Smooth muscle cell (in vitro differentiated cells): ENCODE measurements at regions not wholly inside any gene's neighbourhood (a gene's known extent, or its start where the extent isn't known, plus 50 kb on each side); places are given as distances from the start of the nearest gene placed in this dataset.

Experiments used
- DNase-seq: peaks from one replicate; lab custom pipeline; 2025; ENCODE audit not compliant: unreplicated experiment; lab: John Stamatoyannopoulos, UW
- H2AFZ ChIP-seq: fragments of 200-600 bp; sonication (generic); 2 replicates; pipeline ENCODE4 v1.6.0; 2016; ENCODE audit warnings: antibody characterized with exemption, low read depth, mild to moderate bottlenecking
- H3F3A ChIP-seq: fragments of 200-600 bp; sonication (generic); 2 replicates; pipeline ENCODE4 v1.6.0; 2017; ENCODE audit warnings: antibody characterized with exemption, low read depth
- H3K27ac ChIP-seq: fragments of 200-600 bp; sonication (generic); 2 replicates; pipeline ENCODE4 v1.5.1; 2016; ENCODE audit warnings: low read depth, mild to moderate bottlenecking
- H3K27me3 ChIP-seq: fragments of 200-600 bp; sonication (generic); 2 replicates; pipeline ENCODE4 v1.6.1; 2016; ENCODE audit warnings: low read depth, mild to moderate bottlenecking
- H3K36me3 ChIP-seq: fragments of 200-600 bp; sonication (generic); 2 replicates; pipeline ENCODE4 v1.5.1; 2016; ENCODE audit warnings: low read depth
- H3K4me1 ChIP-seq: fragments of 200-600 bp; sonication (generic); 2 replicates; pipeline ENCODE4 v1.5.1; 2016; ENCODE audit warnings: low read depth
- H3K4me2 ChIP-seq: fragments of 200-600 bp; sonication (generic); 2 replicates; pipeline ENCODE4 v1.6.0; 2016; ENCODE audit warnings: mild to moderate bottlenecking
- H3K4me3 ChIP-seq: fragments of 200-600 bp; sonication (generic); 2 replicates; pipeline ENCODE4 v1.5.1; 2016; ENCODE audit warnings: mild to moderate bottlenecking
- H3K79me2 ChIP-seq: fragments of 200-600 bp; sonication (generic); 2 replicates; pipeline ENCODE4 v1.6.0; 2016; ENCODE audit warnings: low read depth, mild to moderate bottlenecking
- H3K9ac ChIP-seq: fragments of 200-600 bp; sonication (generic); 2 replicates; pipeline ENCODE4 v1.6.0; 2016; ENCODE audit warnings: low read depth
- H3K9me3 ChIP-seq: fragments of 200-600 bp; sonication (generic); replicated peaks from 2 replicates; pipeline ENCODE4 v1.5.1; 2016; ENCODE audit warnings: low read depth
- H4K20me1 ChIP-seq: fragments of 200-600 bp; sonication (generic); 2 replicates; pipeline ENCODE4 v1.6.0; 2016; ENCODE audit warnings: low read depth
- CTCF ChIP-seq: fragments of 200-600 bp; sonication (generic); IDR thresholded peaks from 2 replicates; pipeline ENCODE4 v1.5.1; 2017; ENCODE audit warnings: borderline replicate concordance, mild to moderate bottlenecking, antibody characterized with exemption; ENCODE audit not compliant: insufficient read depth, poor library complexity, severe bottlenecking
- WGBS: methylation state at CpG from one replicate; pipeline ENCODE4 v1.1.7; 2016; ENCODE audit warnings: low lambda C conversion rate; 5-methylcytosine and 5-hydroxymethylcytosine counted together

- Histone ChIP-seq H4K20me1 (no peaks in the 10 kb centered on the region), H3K27ac (no peak overlapping the region), H3K27me3 (no peaks in the 10 kb centered on the region)
These were observed 166.3 kb downstream of the C1D start for GRCh38 chr2:67896476-67896875.

GRCh38 chr2:67898595-67898994 lies 164.2 kb downstream of the C1D start:
- Histone ChIP-seq H3K27me3 (no peaks in the 10 kb centered on the region), H3K9ac (no peak overlapping the region), H3K27ac (no peak overlapping the region), H3K79me2 (no peaks in the 10 kb centered on the region), H3K36me3 (no peaks in the 10 kb centered on the region), H4K20me1 (no peaks in the 10 kb centered on the region), H3K4me2 (no peak overlapping the region), H3K4me3 (no peak overlapping the region), H3F3A (no peaks in the 10 kb centered on the region), H2AFZ (no peak overlapping the region), H3K9me3 (no peaks in the 10 kb centered on the region), H3K4me1 (peaks cover 6% of the 10 kb centered on the region)
- 42% methylated on average over 4 of the region's 4 CpGs for WGBS
- no peak for DNase-seq
- TF ChIP-seq CTCF = no peak

More at GRCh38 chr2:67896476-67896875, 166.3 kb downstream of the C1D start:
- 92% methylated on average over 2 of the region's 2 CpGs for WGBS
- no peaks in the 10 kb centered on the region for H3K9me3 ChIP-seq
- no peaks in the 10 kb centered on the region for H3K36me3 ChIP-seq
- H3K4me1 ChIP-seq = peaks cover 6% of the 10 kb centered on the region
- no peak overlapping the region for H3K4me3 ChIP-seq
- no peak overlapping the region for H2AFZ ChIP-seq
- H3K9ac ChIP-seq = no peak overlapping the region
- no peak for DNase-seq
- no peak for TF ChIP-seq CTCF
- H3F3A ChIP-seq = no peaks in the 10 kb centered on the region
- H3K4me2 ChIP-seq = no peak overlapping the region
- no peaks in the 10 kb centered on the region for H3K79me2 ChIP-seq

GRCh38 chr2:67899187-67899586 lies 163.6 kb downstream of the C1D start:
- Histone ChIP-seq H3K27ac (no peak overlapping the region), H3K9me3 (no peaks in the 10 kb centered on the region), H3K36me3 (no peaks in the 10 kb centered on the region), H3K4me1 (peaks cover 6% of the 10 kb centered on the region), H3K4me2 (no peak overlapping the region), H3K79me2 (no peaks in the 10 kb centered on the region), H4K20me1 (no peaks in the 10 kb centered on the region), H3K4me3 (no peak overlapping the region), H3F3A (no peaks in the 10 kb centered on the region), H3K27me3 (no peaks in the 10 kb centered on the region), H3K9ac (no peak overlapping the region), H2AFZ (no peak overlapping the region)
- 45% methylated on average over 5 of the region's 5 CpGs for WGBS
- no peak for TF ChIP-seq CTCF
- DNase-seq = no peak

- H2AFZ ChIP-seq = no peak overlapping the region
- DNase-seq = no peak
- no peaks in the 10 kb centered on the region for H4K20me1 ChIP-seq
- H3K27ac ChIP-seq = no peak overlapping the region
- no peaks in the 10 kb centered on the region for H3F3A ChIP-seq
- no peaks in the 10 kb centered on the region for H3K36me3 ChIP-seq
- H3K4me2 ChIP-seq = no peak overlapping the region
- no peaks in the 10 kb centered on the region for H3K79me2 ChIP-seq
- no peak overlapping the region for H3K9ac ChIP-seq
- no peak for TF ChIP-seq CTCF
- H3K9me3 ChIP-seq = no peaks in the 10 kb centered on the region
- peaks cover 6% of the 10 kb centered on the region for H3K4me1 ChIP-seq
- no peak overlapping the region for H3K4me3 ChIP-seq
- H3K27me3 ChIP-seq = peaks cover 7% of the 10 kb centered on the region
- WGBS = 91% methylated on average over 1 of the region's 1 CpG
These were observed 162.0 kb downstream of the C1D start for GRCh38 chr2:67900826-67901225.
